ENCODE measurements at regions not wholly inside any gene's neighbourhood (a gene's known extent, or its start where the extent isn't known, plus 50 kb on each side); places are given as distances from the start of the nearest gene placed in this dataset.

GRCh38 chr2:181176540-181176939 lies 196.1 kb downstream of the UBE2E3 start:
- no peak overlapping the region for H2AFZ ChIP-seq (ENCODE audit: low read length)
- H3K79me2 ChIP-seq (ENCODE audit: insufficient read depth, low read length), result no peaks in the 10 kb centered on the region
- FAIRE-seq, result no peak
- TF ChIP-seq BCL6 (CRISPR knock-in tag; IDR thresholded peaks at IDR 0.05), result no peak
- TF ChIP-seq POLR2A (IDR thresholded peaks at IDR 0.05; ENCODE audit: insufficient read depth in 1 of 2, low read depth in 2 of 2, low read length in 2 of 2), result no peak
- TF ChIP-seq ZNF136 (CRISPR knock-in tag; IDR thresholded peaks at IDR 0.05; ENCODE audit: low read depth), result no peak
- no peak for TF ChIP-seq SP2 (CRISPR knock-in tag; IDR thresholded peaks at IDR 0.05)
- no peak for TF ChIP-seq ZNF329 (CRISPR knock-in tag; IDR thresholded peaks at IDR 0.05; ENCODE audit: low read depth)
- TF ChIP-seq ATF2 (CRISPR knock-in tag; IDR thresholded peaks at IDR 0.05), result no peak
- TF ChIP-seq, protein P1, sequence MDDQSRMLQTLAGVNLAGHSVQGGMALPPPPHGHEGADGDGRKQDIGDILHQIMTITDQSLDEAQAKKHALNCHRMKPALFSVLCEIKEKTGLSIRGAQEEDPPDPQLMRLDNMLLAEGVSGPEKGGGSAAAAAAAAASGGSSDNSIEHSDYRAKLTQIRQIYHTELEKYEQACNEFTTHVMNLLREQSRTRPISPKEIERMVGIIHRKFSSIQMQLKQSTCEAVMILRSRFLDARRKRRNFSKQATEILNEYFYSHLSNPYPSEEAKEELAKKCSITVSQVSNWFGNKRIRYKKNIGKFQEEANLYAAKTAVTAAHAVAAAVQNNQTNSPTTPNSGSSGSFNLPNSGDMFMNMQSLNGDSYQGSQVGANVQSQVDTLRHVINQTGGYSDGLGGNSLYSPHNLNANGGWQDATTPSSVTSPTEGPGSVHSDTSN (CRISPR knock-in tag; IDR thresholded peaks at IDR 0.05; ENCODE audit: borderline replicate concordance), result no peak
- TF ChIP-seq ZSCAN5A (CRISPR knock-in tag; IDR thresholded peaks at IDR 0.05; ENCODE audit: borderline replicate concordance), result no peak
- no peak for TF ChIP-seq ZSCAN12 (CRISPR knock-in tag; IDR thresholded peaks at IDR 0.05)
- no peak for TF ChIP-seq KLF13 (CRISPR knock-in tag; IDR thresholded peaks at IDR 0.05)
- no peak for TF ChIP-seq STAT6 (CRISPR knock-in tag; IDR thresholded peaks at IDR 0.05; ENCODE audit: borderline replicate concordance)
- TF ChIP-seq ZNF629 (CRISPR knock-in tag; conservative IDR thresholded peaks at IDR 0.05), result no peak
- no peak for TF ChIP-seq HMG20A (CRISPR knock-in tag; IDR thresholded peaks at IDR 0.05; ENCODE audit: borderline replicate concordance)
- TF ChIP-seq SRSF1 (optimal IDR thresholded peaks at IDR 0.05; ENCODE audit: low read depth, low read length), result no peak
- intact Hi-C loops (cut with micrococcal nuclease; ENCODE audit: unreplicated experiment), result no loop called here
- H3K4me2 ChIP-seq (ENCODE audit: low read depth, low read length), result no peak overlapping the region
- no peak for ATAC-seq
- H3K4me3 ChIP-seq (replicated peaks in 1 of 3; ENCODE audit: insufficient read depth in 1 of 3, low read depth in 2 of 3, low read length in 3 of 3), result no peak overlapping the region
- no peaks in the 10 kb centered on the region for H4K20me1 ChIP-seq (ENCODE audit: insufficient read depth, low read length)
- H3K4me1 ChIP-seq (ENCODE audit: insufficient read depth, low read length), result no peaks in the 10 kb centered on the region
- no peak for DNase-seq (ENCODE audit: low spot score)
- H3K36me3 ChIP-seq (replicated peaks in 1 of 2; ENCODE audit: control insufficient read depth in 1 of 2, insufficient read depth in 2 of 2, low read length in 2 of 2), result no peaks in the 10 kb centered on the region
- H3K9ac ChIP-seq (ENCODE audit: insufficient read depth, low read depth, low read length), result no peak overlapping the region
- WGBS (ENCODE audit: low lambda C conversion rate), result 4% methylated on average over 1 of the region's 1 CpG
- no peaks in the 10 kb centered on the region for H3K9me3 ChIP-seq (ENCODE audit: low read length)
- POLR2A ChIA-PET, result no interaction called here
- CTCF ChIA-PET (ENCODE audit: low intra/inter-chr PET ratio, low total read pairs), result no interaction called here
- H3K27ac ChIP-seq (ENCODE audit: extremely low read length, insufficient read depth, low read length), result no peak overlapping the region
- BruUV-seq (replicated peaks), result no TSS peak
- in situ Hi-C loops (cut with HindIII; ENCODE audit: extremely low pct_ligation_motif_present, low pct_unique_long_range_greater_than_20kb), result no loop called here
- H3K27me3 ChIP-seq (ENCODE audit: control insufficient read depth in 1 of 2, insufficient read depth in 2 of 2, low read length in 2 of 2), result no peaks in the 10 kb centered on the region

Measured in HepG2 (cell line).